ENCODE measurements at regions not wholly inside any gene's neighbourhood (a gene's known extent, or its start where the extent isn't known, plus 50 kb on each side); places are given as distances from the start of the nearest gene placed in this dataset.

DNA sequence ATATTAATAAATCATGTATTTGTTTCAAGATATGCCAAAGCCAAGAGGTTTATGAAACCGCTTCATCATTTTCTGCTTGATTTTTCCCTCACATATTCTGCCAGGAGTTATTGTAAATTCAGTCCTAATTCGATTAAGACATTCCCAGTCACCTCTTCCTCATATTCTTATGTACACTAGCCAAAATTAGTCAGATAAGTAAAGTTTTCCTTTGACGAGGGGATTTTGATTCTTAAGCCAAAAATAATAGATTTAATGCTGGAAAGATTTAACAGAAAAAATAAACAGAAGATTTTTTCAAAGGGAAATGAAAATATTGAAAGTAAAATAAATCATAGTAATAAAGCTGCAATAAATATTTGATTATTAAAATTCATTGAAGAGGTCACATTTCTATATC lies 51.0 kb upstream of the VEGFC start:
- no peak for DNase-seq

DNA sequence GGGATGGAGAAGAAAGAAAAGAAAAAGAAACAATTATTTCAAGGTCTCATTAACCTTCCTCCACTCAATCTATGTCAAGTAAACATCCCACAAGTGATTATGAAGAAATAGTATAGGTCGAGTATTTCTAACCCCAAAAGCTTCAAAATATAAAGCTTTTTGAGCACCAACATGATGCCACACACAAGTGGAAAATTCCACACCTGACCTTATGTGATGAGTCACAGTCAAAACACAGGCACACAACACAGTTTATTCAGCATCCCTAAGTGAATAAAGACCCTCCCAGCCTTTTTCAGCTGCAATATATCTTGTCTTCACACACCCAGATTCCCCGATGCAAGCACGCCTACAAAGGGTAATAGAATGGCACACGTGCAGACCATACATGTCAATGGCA lies 51.7 kb upstream of the VEGFC start:
- no peak for DNase-seq

DNA sequence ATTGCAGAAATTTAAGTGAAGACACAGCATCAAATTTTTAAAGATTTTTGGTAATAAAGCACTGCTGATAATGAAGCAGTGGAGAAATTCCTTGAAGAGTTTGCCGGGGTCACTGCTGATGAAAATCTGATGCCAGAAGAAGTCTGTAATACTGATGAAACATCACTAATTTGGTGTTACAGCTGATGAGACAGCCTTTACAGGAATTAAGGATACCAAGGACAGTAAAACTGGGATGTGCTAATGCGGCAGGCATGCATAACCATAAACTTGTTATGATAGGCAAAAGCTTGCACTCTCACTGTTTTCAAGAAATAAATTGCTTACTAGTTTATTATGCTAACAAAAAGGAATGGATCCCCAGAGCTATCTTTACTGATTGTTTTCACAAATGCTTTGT lies 52.9 kb upstream of the VEGFC start:
- DNase-seq, result no peak

DNA sequence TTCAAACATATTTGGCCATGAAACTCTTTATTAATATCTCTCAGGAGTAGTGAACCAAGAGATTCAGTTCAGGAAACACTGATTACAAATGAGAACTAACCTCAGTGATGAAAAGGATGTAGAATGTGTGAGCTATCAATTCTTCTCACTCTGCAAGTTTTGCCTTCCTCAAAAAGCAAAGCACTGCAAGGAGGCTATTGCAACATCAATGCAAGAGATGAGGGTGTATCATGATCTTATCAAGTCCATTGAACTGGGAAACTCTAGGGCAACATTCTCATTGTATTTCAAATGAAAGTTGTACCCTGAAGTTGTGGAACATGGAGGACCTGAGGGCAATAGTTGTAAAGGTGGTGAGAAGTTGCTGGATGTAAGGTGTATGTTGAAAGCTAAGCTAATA lies 56.4 kb upstream of the VEGFC start:
- DNase-seq, result no peak

DNA sequence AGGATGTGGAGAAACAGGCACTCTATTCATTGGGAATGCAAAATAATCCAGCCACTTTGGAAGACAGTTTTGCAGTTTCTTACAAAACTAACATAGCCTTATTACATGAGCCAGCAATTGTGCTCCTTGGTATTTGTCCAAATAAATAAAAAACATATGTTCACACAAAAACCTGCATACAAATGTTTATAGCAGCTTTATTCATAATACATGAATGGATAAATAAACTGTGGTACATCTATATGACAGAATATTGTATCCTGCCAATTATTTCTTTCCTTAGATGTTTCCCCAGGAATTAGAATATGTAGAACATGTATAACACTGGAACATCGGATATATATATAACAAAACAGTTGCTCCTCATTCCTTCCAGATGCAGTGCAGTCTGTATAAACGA lies 57.7 kb upstream of the VEGFC start:
- DNase-seq, result no peak

DNA sequence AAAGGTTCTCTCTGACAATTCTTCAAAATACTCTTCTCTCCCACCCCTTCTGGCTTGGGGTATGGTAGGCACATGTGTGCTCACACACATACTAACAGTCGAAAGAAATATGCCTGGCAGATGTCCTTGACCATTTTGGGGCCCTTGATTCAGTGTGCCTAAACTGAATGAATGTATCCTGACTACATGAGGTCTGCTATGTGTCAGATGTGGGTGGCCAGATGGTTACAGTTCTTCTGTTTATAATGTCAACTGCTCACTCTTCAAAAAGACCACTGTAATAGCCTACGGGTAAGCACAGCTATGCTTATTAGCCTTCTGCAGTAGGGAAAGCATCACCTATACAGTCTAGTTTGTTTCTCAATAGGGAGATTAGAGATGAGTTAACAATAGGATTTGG lies 63.7 kb upstream of the VEGFC start:
- no peak for DNase-seq

DNA sequence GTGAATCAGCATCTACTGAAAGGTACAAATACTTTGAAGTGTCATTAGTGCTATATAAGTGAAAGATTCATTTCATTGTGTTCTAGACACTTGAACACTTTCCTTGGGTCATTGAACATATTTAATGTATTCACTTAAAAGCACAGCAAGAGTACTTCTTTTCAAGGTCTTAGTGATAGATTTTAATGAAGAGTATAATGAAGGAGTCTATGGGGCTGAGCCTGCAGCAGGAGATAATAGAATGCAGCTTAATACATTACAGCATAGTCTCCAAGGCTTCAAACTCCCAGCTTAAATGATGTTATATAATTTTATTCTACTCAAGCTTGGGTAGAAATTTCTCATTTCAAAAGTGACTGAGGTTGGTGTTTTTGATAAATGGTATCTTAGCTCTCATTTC lies 66.1 kb upstream of the VEGFC start:
- DNase-seq, result no peak

DNA sequence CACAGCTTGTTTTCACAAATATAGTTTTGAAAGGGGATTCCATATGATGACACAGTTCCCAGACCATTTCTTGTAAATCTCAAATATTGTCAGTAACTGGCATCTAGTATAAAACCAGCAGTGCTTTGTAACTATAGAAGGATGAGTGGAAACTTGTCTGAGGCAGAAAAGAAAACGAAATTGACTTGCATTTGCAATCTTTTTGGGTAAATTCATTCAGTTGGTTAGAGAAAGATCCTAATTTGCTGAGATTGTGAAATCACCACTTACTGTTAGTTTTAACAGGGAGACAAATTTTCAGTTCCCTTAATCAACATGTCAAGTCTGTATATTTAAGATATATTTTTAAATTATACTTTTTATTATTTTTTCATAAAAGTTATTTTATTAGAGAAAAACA lies 71.5 kb upstream of the VEGFC start:
- DNase-seq, result no peak

DNA sequence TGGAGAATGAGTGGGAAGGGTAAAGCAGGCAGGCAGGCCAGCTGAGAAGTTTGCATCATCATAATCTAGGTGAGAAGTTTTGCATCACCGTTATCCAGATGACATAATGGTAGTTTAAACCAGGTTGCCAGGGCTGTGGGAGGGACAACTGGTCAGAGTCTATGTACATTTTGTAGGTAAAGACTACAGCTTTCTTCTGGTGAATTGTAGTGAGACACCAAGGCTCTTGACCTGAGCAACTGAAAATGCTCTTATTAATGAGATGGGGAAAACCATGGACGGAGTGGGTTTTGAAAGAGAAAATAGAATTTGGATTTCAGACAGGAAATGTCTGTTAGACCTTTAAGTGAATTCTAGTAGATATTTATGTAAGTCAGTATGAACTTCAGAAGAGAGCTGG lies 76.0 kb upstream of the VEGFC start:
- no peak for DNase-seq

DNA sequence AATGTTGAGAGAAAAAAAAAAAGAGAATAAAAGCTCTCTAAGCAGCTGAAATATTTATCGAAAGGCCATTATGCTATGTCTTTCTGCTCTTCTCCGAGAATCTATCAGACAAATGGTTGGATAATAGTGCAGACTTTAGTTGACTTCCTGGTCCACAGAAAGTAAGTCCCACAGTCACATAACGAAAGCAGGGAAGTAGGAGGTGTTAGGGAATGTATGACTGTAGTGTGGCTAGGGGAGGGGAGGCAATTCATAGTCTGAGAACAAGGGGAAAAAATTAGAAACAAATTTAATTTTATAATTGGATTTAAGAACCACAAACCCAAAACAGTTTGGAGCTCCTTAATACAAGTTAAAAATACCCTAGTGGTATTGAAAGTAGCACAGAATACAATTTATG lies 79.7 kb upstream of the VEGFC start:
- no peak for DNase-seq

DNA sequence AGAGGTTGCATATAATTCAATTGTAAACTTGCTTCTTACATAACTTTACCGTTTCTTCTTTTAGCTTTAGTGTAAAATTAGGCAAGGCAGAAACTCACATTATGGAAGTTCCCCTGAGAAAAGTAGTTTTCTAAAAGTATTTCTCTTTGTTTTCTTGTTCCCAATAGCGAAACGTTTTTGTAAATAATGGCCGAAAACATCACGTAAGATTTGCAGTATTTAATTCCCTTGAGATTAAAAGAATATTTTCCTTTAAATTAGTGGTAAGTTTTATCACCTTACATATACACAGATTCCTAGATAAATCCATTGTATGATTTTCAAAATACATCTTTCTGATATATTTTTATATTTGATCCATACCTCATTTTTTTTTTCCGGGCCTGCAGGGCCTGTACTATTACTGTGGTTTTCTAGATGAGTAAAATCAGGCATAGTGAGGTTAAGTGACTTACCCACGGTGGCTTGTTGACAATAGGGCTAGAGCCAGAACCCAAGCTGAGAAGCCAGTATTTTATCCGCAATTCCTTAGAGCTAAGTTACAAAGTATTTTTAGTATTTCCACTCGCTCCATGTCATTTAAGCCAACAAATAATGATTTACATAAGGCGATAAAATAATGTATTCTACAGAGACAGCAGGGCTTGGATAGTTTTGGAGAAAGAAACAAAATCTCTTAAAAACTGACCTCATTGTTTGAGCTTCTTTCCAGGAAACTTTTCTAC lies 82.2 kb upstream of the VEGFC start:
- DNase-seq, result no peak

DNA sequence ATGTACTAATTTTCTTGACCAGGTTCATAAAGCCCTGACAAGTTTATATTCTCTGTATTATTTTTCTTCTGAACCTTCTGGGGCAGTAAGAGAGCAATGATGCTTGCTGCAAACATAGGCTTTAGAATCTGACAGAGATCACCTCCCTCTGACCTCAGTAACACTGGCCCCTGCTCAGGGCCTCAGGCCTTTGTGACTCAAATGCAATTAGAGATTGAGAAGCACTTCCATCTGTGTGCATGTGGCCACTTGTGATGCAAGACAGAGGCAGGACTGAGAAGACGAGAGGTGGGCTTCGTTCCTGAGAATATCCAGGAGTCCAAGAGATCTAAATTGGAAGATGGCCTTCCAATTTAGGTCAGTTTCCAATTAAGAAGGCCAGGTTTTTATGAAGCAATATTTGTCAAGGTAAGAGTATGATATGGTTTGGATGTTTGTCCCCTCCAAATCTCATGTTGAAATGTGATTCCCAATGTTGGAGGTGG lies 82.8 kb upstream of the VEGFC start:
- DNase-seq, result no peak

DNA sequence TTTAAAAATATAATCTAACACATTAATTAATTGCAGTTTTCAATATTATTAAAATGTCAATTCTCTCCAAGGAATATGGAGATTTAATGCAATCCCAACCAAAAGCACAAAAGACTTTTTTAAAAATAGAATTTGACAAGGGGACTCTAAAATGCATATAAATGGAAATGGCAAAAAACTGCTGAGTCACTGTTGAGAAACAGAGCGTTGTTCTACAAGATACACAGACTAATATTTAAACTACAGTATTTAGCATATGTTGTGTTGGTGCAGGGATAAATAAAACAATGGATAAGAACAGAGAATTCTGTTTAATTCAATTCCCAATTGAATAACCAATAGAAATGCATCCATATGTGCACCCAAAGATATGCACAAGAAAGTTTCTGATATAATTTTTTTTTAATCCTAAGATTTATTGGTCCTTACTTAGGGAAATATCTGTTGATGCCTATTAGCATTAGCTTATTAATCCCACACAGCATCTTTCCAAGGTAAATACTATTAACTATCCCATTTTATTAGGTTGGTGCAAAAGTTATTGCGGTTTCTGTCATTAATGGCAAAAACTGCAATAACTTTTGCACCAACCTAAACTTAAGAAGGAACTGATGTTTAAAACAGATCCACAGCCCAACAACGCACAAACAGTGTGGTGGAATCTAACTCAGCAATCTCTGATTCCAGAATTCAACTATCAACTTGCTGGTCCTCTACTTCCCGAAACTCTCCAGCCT lies 86.8 kb upstream of the VEGFC start:
- DNase-seq, result no peak

DNA sequence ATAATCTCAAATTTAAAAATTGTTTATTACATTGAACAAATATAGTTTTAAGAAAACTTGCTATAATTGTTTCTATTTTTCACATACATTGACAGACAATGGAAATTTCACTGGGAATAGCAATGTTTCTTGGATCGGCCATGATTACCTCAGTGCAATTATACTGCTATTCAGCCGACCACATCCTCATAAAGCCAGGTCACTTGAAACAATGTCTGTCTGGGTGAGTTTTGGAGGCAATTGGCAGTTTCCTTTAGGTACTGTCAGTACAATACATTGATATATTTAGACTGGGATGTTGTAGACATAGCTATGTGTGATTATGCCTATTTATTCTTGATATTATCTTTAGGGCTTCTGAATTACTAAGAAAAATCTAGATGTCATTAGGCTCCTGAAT lies 89.5 kb upstream of the VEGFC start:
- DNase-seq, result no peak

DNA sequence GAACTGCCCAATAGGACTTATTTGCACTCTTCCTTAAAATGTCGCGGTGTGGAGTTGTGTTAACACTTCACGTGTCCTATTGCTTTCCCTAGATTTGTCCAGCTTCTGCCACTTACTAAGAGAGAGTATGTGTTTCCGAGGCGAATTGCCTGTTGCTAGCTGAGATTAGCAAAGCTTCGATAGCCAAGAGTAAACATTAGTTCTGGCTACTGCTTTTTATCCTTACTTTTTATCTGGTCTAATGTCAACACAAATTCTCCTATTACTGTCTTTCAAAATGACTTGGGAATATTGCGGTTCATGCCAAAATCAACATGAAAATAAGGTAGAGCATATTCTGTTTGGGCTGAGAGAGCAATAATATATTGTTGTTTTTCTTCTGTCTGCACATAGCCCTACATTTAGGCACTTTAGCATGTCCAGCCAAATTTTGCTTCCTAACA lies 90.4 kb upstream of the VEGFC start:
- DNase-seq, result no peak

DNA sequence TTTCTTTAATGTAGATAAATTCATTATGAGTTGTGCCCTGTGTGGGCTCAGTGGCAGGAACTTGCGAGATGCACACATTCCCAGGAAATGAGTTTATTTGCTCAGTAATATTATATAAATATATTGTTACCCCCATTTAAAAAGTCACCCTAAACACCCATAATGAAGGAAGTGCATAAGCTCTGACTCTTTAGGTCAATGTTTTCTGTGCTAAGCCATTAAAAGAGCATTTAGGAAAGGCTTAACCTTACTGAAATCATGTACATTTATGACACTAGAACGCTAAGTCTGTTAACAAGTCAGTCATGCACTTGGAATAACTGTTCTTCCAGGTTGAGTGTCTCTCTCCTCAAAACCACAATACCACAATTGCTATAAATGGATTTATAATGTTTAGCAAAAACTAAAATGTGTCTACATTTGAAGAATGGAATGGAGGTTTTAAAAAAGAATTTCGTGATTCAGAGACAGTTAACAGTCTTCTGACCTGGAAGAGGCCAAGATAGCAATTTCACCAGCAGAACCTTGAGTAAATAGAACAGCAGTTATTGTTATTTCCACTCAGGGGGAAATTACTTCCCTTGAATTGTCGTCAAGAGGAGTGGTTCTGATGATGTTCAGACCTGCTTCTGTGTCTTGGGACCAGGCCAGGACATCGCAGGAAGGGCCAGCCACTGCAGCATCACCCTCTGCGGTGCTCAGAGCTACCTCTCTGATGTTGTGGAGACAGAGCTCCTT lies 91.1 kb upstream of the VEGFC start:
- no peak for DNase-seq

DNA sequence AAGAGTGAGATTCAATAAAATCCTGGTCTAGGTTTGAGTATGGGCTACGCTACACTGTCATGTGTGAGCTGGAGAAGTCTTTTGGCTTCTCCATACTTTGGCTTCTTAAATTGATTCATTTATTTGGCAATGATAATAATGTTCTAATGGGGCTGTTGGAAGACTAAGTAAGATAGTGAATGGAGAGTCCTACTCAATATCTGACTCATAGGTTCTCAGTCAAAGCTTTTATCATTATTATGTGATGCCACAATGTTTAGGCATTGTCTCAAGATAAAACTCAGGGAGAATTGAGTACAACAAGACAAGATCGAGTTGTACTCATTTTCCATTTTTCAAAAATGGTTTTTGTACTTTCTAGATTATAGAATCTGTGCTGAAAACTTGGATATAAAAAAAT lies 92.5 kb upstream of the VEGFC start:
- no peak for DNase-seq

DNA sequence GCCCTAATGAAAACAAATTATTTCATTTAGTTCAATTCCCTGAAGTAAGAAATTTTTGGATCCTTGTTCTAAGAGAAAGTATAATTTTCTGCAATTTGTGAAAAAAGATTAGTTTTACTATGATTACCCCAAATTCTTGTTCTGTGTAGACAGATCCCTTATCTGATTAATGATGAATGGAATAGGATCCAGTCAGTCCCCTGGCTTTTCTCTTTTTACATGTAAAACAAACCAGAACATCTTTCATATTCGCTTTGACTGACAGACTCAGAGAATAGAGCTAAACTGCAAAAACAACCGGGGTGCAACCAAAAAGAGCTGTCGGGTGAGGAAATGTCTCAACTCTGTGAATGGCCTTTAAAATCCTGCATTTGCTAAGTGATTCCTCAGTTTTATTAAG lies 93.4 kb upstream of the VEGFC start:
- DNase-seq, result no peak

DNA sequence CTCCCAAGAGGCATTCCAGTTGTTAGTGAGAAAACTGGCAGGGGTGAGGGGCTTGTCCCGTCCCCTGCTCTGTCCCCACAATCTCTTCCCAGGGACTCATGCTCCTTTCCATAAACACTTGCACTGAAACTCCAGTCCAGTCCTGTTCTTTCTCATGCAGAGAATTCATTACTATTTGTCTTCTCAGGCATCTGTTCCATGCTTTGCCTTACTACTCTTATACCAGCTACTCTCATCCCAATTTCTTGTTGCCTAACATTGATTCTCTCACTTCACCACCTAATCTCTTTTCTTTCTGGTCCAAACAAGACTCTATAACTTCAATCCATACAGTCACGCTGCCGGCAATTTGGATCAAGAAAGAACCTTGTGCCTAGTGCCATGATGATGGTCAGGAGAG lies 97.1 kb upstream of the VEGFC start:
- DNase-seq, result no peak

DNA sequence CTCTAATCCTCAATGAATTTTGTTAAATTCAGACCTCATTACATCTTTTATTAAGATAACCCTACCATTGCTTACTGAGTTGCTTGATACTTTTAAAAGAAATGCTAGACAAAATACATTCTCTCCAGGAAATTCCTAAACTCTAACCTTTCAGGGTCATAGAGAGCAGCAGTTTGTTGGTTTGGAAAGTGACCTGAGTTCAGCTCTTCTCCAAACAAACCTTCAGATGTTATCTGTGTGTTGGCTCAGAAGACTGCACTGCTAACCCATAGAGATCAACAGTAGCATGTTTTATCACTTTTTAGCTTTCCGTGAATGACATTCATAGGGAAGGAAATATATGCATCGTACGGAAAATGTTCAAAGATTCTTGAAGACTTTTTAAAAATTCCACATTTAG lies 101.8 kb upstream of the VEGFC start:
- DNase-seq, result no peak

DNA sequence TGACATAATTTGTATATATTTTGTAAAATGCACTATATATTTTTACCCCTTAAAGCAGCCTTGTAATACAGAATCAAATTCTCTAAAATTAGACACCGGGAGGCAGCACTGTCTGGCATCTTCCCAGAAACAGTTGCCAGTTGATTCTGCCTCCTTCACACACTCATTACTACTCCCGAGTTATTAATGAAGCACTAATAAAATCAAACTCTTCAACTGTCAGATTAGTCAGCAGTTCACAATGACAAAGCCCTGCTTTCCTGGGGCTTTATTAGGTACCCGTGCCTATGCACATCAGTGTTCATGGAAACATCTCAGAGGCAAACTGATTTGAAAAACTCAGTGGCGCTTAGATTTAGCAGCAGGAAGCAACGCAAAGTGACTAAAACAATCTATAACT lies 103.5 kb upstream of the VEGFC start:
- DNase-seq, result no peak

DNA sequence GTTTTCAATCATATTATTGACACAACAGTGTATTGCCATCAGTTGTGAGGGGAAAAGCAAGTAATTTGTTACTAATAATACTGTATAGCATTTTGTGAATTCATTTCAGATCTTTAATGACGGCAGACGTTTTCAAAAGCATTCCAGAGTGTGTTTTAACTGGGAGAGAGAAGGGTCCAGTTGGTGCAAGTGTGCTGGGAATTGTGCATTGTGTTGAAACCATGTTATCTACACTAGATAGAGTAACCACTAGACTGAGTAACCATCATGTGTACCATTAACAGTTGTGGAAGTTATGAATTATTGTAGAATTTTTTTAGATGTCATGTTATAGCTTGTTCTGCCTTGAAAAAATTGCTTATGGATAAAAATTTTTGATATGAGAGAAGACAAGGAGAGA lies 104.5 kb upstream of the VEGFC start:
- no peak for DNase-seq

DNA sequence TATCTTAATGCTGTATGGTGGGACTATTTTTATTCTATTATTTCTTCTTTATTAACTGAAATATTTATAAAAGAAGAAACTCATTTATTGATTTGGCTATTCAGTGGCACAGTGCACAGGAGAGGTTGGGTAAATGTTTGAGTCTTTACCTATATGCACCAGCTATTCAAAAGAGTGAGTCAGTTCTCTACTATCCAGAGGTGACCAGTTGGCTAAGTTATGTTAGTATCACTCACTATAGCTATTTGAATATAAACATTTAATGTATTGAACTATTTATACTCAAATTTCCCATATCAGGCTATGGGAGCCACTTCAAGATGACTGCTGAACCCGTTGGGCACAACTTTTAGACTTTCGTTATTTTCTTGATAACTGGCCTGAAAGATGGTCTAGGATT lies 106.1 kb upstream of the VEGFC start:
- no peak for DNase-seq

DNA sequence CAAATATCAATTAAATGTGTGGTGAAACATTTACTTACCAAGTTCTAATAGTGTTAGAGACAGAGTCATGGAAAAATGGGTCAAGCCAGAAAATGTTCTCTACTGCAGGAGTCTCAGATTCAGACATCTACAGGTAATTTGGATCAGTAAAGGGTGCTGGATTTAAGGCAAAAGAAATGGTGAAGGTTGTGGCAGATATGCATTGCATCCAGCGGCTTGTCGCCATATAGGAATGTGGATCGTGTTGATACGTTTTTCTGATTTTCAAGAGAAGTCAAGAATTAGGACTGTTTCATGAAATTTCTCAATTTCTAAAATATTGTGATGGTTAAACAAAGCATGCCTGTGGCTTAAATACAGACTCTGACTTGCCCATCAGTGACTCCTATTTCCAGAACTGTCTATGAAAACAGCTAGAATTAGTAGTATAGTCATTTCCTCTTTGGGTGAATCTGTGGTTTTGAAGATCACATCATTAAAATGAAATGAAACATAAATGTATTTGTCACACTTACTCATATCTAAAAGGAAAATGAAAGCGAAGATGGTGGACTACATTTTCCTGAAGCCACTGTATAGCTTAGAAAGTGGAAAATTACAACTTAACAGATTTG lies 110.1 kb upstream of the VEGFC start:
- no peak for DNase-seq
